HG03442 (cell line): ENCODE measurements at regions not wholly inside any gene's neighbourhood (a gene's known extent, or its start where the extent isn't known, plus 50 kb on each side); places are given as distances from the start of the nearest gene placed in this dataset.
"Not testable (repeated sequence)": the region's sequence is repeated elsewhere in the genome, so short reads cannot be mapped to it uniquely, and the experiment has no call there.

Experiments used
- ATAC-seq: cut with Tn5 transposase; IDR thresholded peaks from one replicate; pipeline ENCODE4 v1.9.1; 2021; ENCODE audit warnings: mild to moderate bottlenecking, moderate library complexity; ENCODE audit not compliant: unreplicated experiment

GRCh38 chr4:140219567-140219966, 65.6 kb upstream of the MAML3 start:
- ATAC-seq: no peak

GRCh38 chr4:140219070-140219469, 65.1 kb upstream of the MAML3 start:
- ATAC-seq: not testable (repeated sequence)

- ATAC-seq: no peak
These were observed 59.8 kb upstream of the MAML3 start for GRCh38 chr4:140213749-140214148.

- no peak for ATAC-seq
These were observed 59.1 kb upstream of the MAML3 start for GRCh38 chr4:140213116-140213515.

- ATAC-seq: no peak
These were observed 58.7 kb upstream of the MAML3 start for GRCh38 chr4:140212646-140213045.

- ATAC-seq: no peak
These were observed 58.2 kb upstream of the MAML3 start for GRCh38 chr4:140212194-140212593.

GRCh38 chr4:140211693-140212092, 57.7 kb upstream of the MAML3 start:
- ATAC-seq: no peak

- ATAC-seq: no peak
These were observed 57.2 kb upstream of the MAML3 start for GRCh38 chr4:140211161-140211560.

- no peak for ATAC-seq
These were observed 54.9 kb upstream of the MAML3 start for GRCh38 chr4:140208921-140209320.
